OCI-LY7 (cell line): ENCODE measurements at regions not wholly inside any gene's neighbourhood (a gene's known extent, or its start where the extent isn't known, plus 50 kb on each side); places are given as distances from the start of the nearest gene placed in this dataset.

ENCODE experiments used
- CTCF ChIP-seq: fragments of 200-600 bp; sonication (generic); conservative IDR thresholded peaks from 2 replicates; pipeline ENCODE4 v1.5.1; 2014; ENCODE audit warnings: mild to moderate bottlenecking, antibody characterized with exemption, low read length, moderate library complexity, mixed read lengths
- EZH2phosphoT487 ChIP-seq: fragments of 200-600 bp; sonication (generic); IDR thresholded peaks from 2 replicates; pipeline ENCODE4 v1.6.1; 2018; ENCODE audit warnings: low read depth, borderline replicate concordance, mild to moderate bottlenecking, mixed run types, antibody characterized with exemption, low read length, moderate library complexity, mixed read lengths

- no peak for TF ChIP-seq CTCF
- TF ChIP-seq EZH2phosphoT487: no peak
Observed at GRCh38 chr12:87728931-87729593, 300.1 kb downstream of the C12orf50 start.
